ENCODE measurements at regions not wholly inside any gene's neighbourhood (a gene's known extent, or its start where the extent isn't known, plus 50 kb on each side); places are given as distances from the start of the nearest gene placed in this dataset.

GRCh38 chr12:85575120-85576096 is 260.8 kb downstream of the RASSF9 start:
- no peaks in the 10 kb centered on the region for H3K27me3 ChIP-seq (ENCODE audit: control insufficient read depth in 1 of 2, insufficient read depth in 2 of 2, low read length in 2 of 2)
- H3K9me3 ChIP-seq (ENCODE audit: control insufficient read depth in 2 of 2, insufficient read depth in 1 of 2, low read depth in 1 of 2, low read length in 1 of 2), result no peaks in the 10 kb centered on the region
- WGBS, 2 donors, result 54 to 56% methylated on average over 7 of the region's 7 CpGs
- no peak overlapping the region for H3K4me3 ChIP-seq (ENCODE audit: low read depth in 1 of 2, low read length in 2 of 2)
- H3K27ac ChIP-seq (ENCODE audit: low read depth in 2 of 2, low read length in 1 of 2), result no peak overlapping the region
- H3K36me3 ChIP-seq (ENCODE audit: control insufficient read depth in 2 of 2, insufficient read depth in 2 of 2, low read length in 1 of 2), result no peaks in the 10 kb centered on the region
- no peaks in the 10 kb centered on the region for H3K4me1 ChIP-seq (ENCODE audit: control insufficient read depth in 2 of 2, insufficient read depth in 2 of 2, low read length in 1 of 2)

GRCh38 chr12:85580562-85581168 is 255.5 kb downstream of the RASSF9 start:
- WGBS, 2 donors, result 44 to 52% methylated on average over 3 of the region's 3 CpGs
- no peaks in the 10 kb centered on the region for H3K9me3 ChIP-seq (ENCODE audit: control insufficient read depth in 2 of 2, insufficient read depth in 1 of 2, low read depth in 1 of 2, low read length in 1 of 2)
- no peaks in the 10 kb centered on the region for H3K36me3 ChIP-seq (ENCODE audit: control insufficient read depth in 2 of 2, insufficient read depth in 2 of 2, low read length in 1 of 2)
- H3K27me3 ChIP-seq (ENCODE audit: control insufficient read depth in 1 of 2, insufficient read depth in 2 of 2, low read length in 2 of 2), result no peaks in the 10 kb centered on the region
- H3K27ac ChIP-seq (ENCODE audit: low read depth in 2 of 2, low read length in 1 of 2), result no peak overlapping the region
- H3K4me1 ChIP-seq (ENCODE audit: control insufficient read depth in 2 of 2, insufficient read depth in 2 of 2, low read length in 1 of 2), result no peaks in the 10 kb centered on the region
- H3K4me3 ChIP-seq (ENCODE audit: low read depth in 1 of 2, low read length in 2 of 2), result no peak overlapping the region

DNA sequence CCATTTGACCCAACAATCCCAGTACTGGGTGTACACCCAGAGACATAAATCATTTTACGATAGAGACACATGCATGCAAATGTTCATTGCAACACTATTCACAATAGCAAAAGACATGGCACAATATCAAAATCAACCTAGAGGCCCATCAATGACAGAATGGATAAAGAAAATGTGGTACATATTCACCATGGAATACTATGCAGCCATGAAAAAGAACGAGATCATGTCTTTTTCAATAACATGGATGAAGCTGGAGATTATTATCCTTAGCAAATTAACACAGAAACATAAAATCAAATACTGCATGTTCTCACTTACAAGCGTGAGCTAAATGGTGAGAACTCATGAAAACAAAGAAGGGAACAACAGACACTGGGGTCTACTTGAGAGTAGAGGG is 249.1 kb downstream of the RASSF9 start:
- Histone ChIP-seq H3K27ac (ENCODE audit: low read depth in 2 of 2, low read length in 1 of 2) (no peak overlapping the region), H3K4me3 (ENCODE audit: low read depth in 1 of 2, low read length in 2 of 2) (no peak overlapping the region), H3K27me3 (ENCODE audit: control insufficient read depth in 1 of 2, insufficient read depth in 2 of 2, low read length in 2 of 2) (no peaks in the 10 kb centered on the region), H3K9me3 (ENCODE audit: control insufficient read depth in 2 of 2, insufficient read depth in 1 of 2, low read depth in 1 of 2, low read length in 1 of 2) (no peaks in the 10 kb centered on the region), H3K36me3 (ENCODE audit: control insufficient read depth in 2 of 2, insufficient read depth in 2 of 2, low read length in 1 of 2) (no peaks in the 10 kb centered on the region), H3K4me1 (ENCODE audit: control insufficient read depth in 2 of 2, insufficient read depth in 2 of 2, low read length in 1 of 2) (no peaks in the 10 kb centered on the region)
- WGBS, 2 donors, result 90 to 96% methylated on average over 3 of the region's 3 CpGs

DNA sequence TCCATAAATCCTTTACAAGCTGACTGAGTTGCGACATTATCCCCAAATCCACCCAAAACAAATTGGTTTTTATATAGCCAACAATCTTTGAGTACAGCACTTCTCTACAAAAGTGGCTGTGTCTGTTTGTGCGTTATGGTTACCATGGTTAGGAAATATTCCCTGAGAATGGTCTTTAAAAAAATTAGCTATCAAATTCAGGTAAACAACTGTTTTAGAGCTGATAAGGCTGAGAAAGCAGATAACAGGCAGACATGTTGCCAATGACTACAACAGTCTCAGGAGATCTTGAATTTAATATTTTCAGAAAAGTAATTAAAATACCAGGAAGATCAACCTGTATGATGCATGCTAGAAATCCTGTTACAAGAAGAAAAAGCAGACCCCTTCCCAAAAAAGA is 248.0 kb downstream of the RASSF9 start:
- Histone ChIP-seq H3K4me3 (ENCODE audit: low read depth in 1 of 2, low read length in 2 of 2) (no peak overlapping the region), H3K9me3 (ENCODE audit: control insufficient read depth in 2 of 2, insufficient read depth in 1 of 2, low read depth in 1 of 2, low read length in 1 of 2) (no peaks in the 10 kb centered on the region), H3K4me1 (ENCODE audit: control insufficient read depth in 2 of 2, insufficient read depth in 2 of 2, low read length in 1 of 2) (no peaks in the 10 kb centered on the region), H3K36me3 (ENCODE audit: control insufficient read depth in 2 of 2, insufficient read depth in 2 of 2, low read length in 1 of 2) (no peaks in the 10 kb centered on the region), H3K27ac (ENCODE audit: low read depth in 2 of 2, low read length in 1 of 2) (no peak overlapping the region), H3K27me3 (ENCODE audit: control insufficient read depth in 1 of 2, insufficient read depth in 2 of 2, low read length in 2 of 2) (no peaks in the 10 kb centered on the region)
- WGBS, 2 donors, result 71 to 88% methylated on average over 2 of the region's 2 CpGs

- Histone ChIP-seq H3K9me3 (ENCODE audit: control insufficient read depth in 2 of 2, insufficient read depth in 1 of 2, low read depth in 1 of 2, low read length in 1 of 2) (peaks cover 0 to 3% of the 10 kb centered on the region in 2 donors), H3K27ac (ENCODE audit: low read depth in 2 of 2, low read length in 1 of 2) (no peak overlapping the region), H3K36me3 (ENCODE audit: control insufficient read depth in 2 of 2, insufficient read depth in 2 of 2, low read length in 1 of 2) (no peaks in the 10 kb centered on the region), H3K4me1 (ENCODE audit: control insufficient read depth in 2 of 2, insufficient read depth in 2 of 2, low read length in 1 of 2) (no peaks in the 10 kb centered on the region), H3K27me3 (ENCODE audit: control insufficient read depth in 1 of 2, insufficient read depth in 2 of 2, low read length in 2 of 2) (no peaks in the 10 kb centered on the region), H3K4me3 (ENCODE audit: low read depth in 1 of 2, low read length in 2 of 2) (no peak overlapping the region)
- WGBS, 2 donors, result 77 to 79% methylated on average over 2 of the region's 2 CpGs
Measured at GRCh38 chr12:85600841-85601240, 235.4 kb downstream of the RASSF9 start.

- Histone ChIP-seq H3K36me3 (ENCODE audit: control insufficient read depth in 2 of 2, insufficient read depth in 2 of 2, low read length in 1 of 2) (no peaks in the 10 kb centered on the region), H3K4me1 (ENCODE audit: control insufficient read depth in 2 of 2, insufficient read depth in 2 of 2, low read length in 1 of 2) (no peaks in the 10 kb centered on the region), H3K27me3 (ENCODE audit: control insufficient read depth in 1 of 2, insufficient read depth in 2 of 2, low read length in 2 of 2) (no peaks in the 10 kb centered on the region), H3K4me3 (ENCODE audit: low read depth in 1 of 2, low read length in 2 of 2) (no peak overlapping the region), H3K27ac (ENCODE audit: low read depth in 2 of 2, low read length in 1 of 2) (no peak overlapping the region), H3K9me3 (ENCODE audit: control insufficient read depth in 2 of 2, insufficient read depth in 1 of 2, low read depth in 1 of 2, low read length in 1 of 2) (no peaks in the 10 kb centered on the region)
- WGBS, 2 donors, result 49 to 53% methylated on average over 2 of the region's 2 CpGs
Measured at GRCh38 chr12:85603556-85603955, 232.7 kb downstream of the RASSF9 start.

DNA sequence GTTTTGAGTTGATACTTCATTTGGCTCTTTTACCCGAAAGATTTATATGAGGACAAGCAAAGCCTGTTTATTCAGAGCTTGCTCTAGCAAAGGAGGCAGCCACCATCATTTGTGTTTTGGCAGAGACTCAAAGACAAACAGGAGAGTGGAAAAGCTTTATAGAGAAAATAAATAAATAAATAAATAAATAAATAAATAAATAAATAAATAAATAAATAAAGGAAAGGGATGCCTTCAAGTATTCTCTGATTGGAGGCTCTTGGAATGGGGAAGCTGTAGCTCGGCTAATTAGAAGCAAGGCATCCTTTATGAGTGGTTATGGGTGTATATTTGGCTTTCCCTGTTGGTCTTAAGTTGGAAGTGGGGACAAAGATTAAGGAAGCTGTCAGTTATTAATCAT is 229.8 kb downstream of the RASSF9 start:
- Histone ChIP-seq H3K4me1 (ENCODE audit: control insufficient read depth in 2 of 2, insufficient read depth in 2 of 2, low read length in 1 of 2) (no peaks in the 10 kb centered on the region), H3K4me3 (ENCODE audit: low read depth in 1 of 2, low read length in 2 of 2) (no peak overlapping the region), H3K27me3 (ENCODE audit: control insufficient read depth in 1 of 2, insufficient read depth in 2 of 2, low read length in 2 of 2) (no peaks in the 10 kb centered on the region), H3K9me3 (ENCODE audit: control insufficient read depth in 2 of 2, insufficient read depth in 1 of 2, low read depth in 1 of 2, low read length in 1 of 2) (no peaks in the 10 kb centered on the region), H3K27ac (ENCODE audit: low read depth in 2 of 2, low read length in 1 of 2) (no peak overlapping the region), H3K36me3 (ENCODE audit: control insufficient read depth in 2 of 2, insufficient read depth in 2 of 2, low read length in 1 of 2) (peaks cover 0 to 2% of the 10 kb centered on the region in 2 donors)
- 57 to 67% methylated on average over 2 of the region's 2 CpGs for WGBS, 2 donors

- H3K4me1 ChIP-seq (ENCODE audit: control insufficient read depth in 2 of 2, insufficient read depth in 2 of 2, low read length in 1 of 2), result no peaks in the 10 kb centered on the region
- H3K9me3 ChIP-seq (ENCODE audit: control insufficient read depth in 2 of 2, insufficient read depth in 1 of 2, low read depth in 1 of 2, low read length in 1 of 2), result no peaks in the 10 kb centered on the region
- H3K36me3 ChIP-seq (ENCODE audit: control insufficient read depth in 2 of 2, insufficient read depth in 2 of 2, low read length in 1 of 2), result peaks cover 0 to 2% of the 10 kb centered on the region in 2 donors
- H3K4me3 ChIP-seq (ENCODE audit: low read depth in 1 of 2, low read length in 2 of 2), result no peak overlapping the region
- H3K27ac ChIP-seq (ENCODE audit: low read depth in 2 of 2, low read length in 1 of 2), result no peak overlapping the region
- no peaks in the 10 kb centered on the region for H3K27me3 ChIP-seq (ENCODE audit: control insufficient read depth in 1 of 2, insufficient read depth in 2 of 2, low read length in 2 of 2)
- WGBS, 2 donors, result 70 to 82% methylated on average over 2 of the region's 2 CpGs
Measured at GRCh38 chr12:85609778-85610177, 226.4 kb downstream of the RASSF9 start.

- no peaks in the 10 kb centered on the region for H3K9me3 ChIP-seq (ENCODE audit: control insufficient read depth in 2 of 2, insufficient read depth in 1 of 2, low read depth in 1 of 2, low read length in 1 of 2)
- peaks cover 0 to 2% of the 10 kb centered on the region in 2 donors for H3K36me3 ChIP-seq (ENCODE audit: control insufficient read depth in 2 of 2, insufficient read depth in 2 of 2, low read length in 1 of 2)
- H3K4me3 ChIP-seq (ENCODE audit: low read depth in 1 of 2, low read length in 2 of 2), result no peak overlapping the region
- H3K4me1 ChIP-seq (ENCODE audit: control insufficient read depth in 2 of 2, insufficient read depth in 2 of 2, low read length in 1 of 2), result no peaks in the 10 kb centered on the region
- whole genome bisulfite sequencing, 2 donors, result 85 to 88% methylated on average over 4 of the region's 4 CpGs
- H3K27me3 ChIP-seq (ENCODE audit: control insufficient read depth in 1 of 2, insufficient read depth in 2 of 2, low read length in 2 of 2), result no peaks in the 10 kb centered on the region
- H3K27ac ChIP-seq (ENCODE audit: low read depth in 2 of 2, low read length in 1 of 2), result no peak overlapping the region
Measured at GRCh38 chr12:85610194-85610593, 226.0 kb downstream of the RASSF9 start.
